ENCODE measurements at regions not wholly inside any gene's neighbourhood (a gene's known extent, or its start where the extent isn't known, plus 50 kb on each side); places are given as distances from the start of the nearest gene placed in this dataset.

GRCh38 chr4:135839712-135840111 lies 1638.1 kb upstream of the PABPC4L start:
- no peak for TF ChIP-seq CTCF (conservative IDR thresholded peaks at IDR 0.05; ENCODE audit: low read depth, low read length)
- no peak overlapping the region for H3K4me3 ChIP-seq (ENCODE audit: low read length)
- DNase-seq (ENCODE audit: low read depth): no peak

GRCh38 chr4:135838889-135839288 lies 1637.3 kb upstream of the PABPC4L start:
- no peak for TF ChIP-seq CTCF (conservative IDR thresholded peaks at IDR 0.05; ENCODE audit: low read depth, low read length)
- peak; percentile 85 for DNase-seq (ENCODE audit: low read depth)
- no peak overlapping the region for H3K4me3 ChIP-seq (ENCODE audit: low read length)

GRCh38 chr4:135834471-135834870 lies 1632.9 kb upstream of the PABPC4L start:
- no peak for TF ChIP-seq CTCF (conservative IDR thresholded peaks at IDR 0.05; ENCODE audit: low read depth, low read length)
- no peak for DNase-seq (ENCODE audit: low read depth)
- H3K4me3 ChIP-seq (ENCODE audit: low read length): no peak overlapping the region

- H3K4me3 ChIP-seq (ENCODE audit: low read length): no peak overlapping the region
- no peak for TF ChIP-seq CTCF (conservative IDR thresholded peaks at IDR 0.05; ENCODE audit: low read depth, low read length)
- no peak for DNase-seq (ENCODE audit: low read depth)
Observed at GRCh38 chr4:135833529-135833928, 1631.9 kb upstream of the PABPC4L start.

GRCh38 chr4:135824759-135825296 lies 1623.2 kb upstream of the PABPC4L start:
- no peak for DNase-seq (ENCODE audit: low read depth)
- no peak overlapping the region for H3K4me3 ChIP-seq (ENCODE audit: low read length)
- TF ChIP-seq CTCF (conservative IDR thresholded peaks at IDR 0.05; ENCODE audit: low read depth, low read length): no peak

GRCh38 chr4:135804785-135805184 lies 1603.2 kb upstream of the PABPC4L start:
- DNase-seq (ENCODE audit: low read depth): no peak
- H3K4me3 ChIP-seq (ENCODE audit: low read length): no peak overlapping the region
- no peak for TF ChIP-seq CTCF (conservative IDR thresholded peaks at IDR 0.05; ENCODE audit: low read depth, low read length)

GRCh38 chr4:135777361-135777760 lies 1575.8 kb upstream of the PABPC4L start:
- no peak overlapping the region for H3K4me3 ChIP-seq (ENCODE audit: low read length)
- no peak for DNase-seq (ENCODE audit: low read depth)
- no peak for TF ChIP-seq CTCF (conservative IDR thresholded peaks at IDR 0.05; ENCODE audit: low read depth, low read length)
